Keratinocyte (primary cell): ENCODE measurements at regions not wholly inside any gene's neighbourhood (a gene's known extent, or its start where the extent isn't known, plus 50 kb on each side); places are given as distances from the start of the nearest gene placed in this dataset.

Experiments used
- DNase-seq: peaks from one replicate; pipeline ENCODE4 v3.0.0-alpha.2; 2011; ENCODE audit warnings: low read depth, missing footprints, low spot score
- FAIRE-seq: peaks from 2 replicates; lab custom pipeline; 2011; peaks lifted over from hg19 to GRCh38; lab: Jason Lieb, UNC
- H2AFZ ChIP-seq: 2 replicates; pipeline ENCODE4 v1.6.0; 2012; ENCODE audit warnings: low read length, control low read depth, inconsistent platforms; ENCODE audit not compliant: control insufficient read depth
- H3K27ac ChIP-seq: 2 replicates; pipeline ENCODE4 v1.5.1; 2011; ENCODE audit warnings: low read length; ENCODE audit not compliant: control insufficient read depth, insufficient read depth
- H3K27me3 ChIP-seq: 3 replicates; pipeline ENCODE4 v1.6.0; 2011; ENCODE audit warnings: low read length; ENCODE audit not compliant: control insufficient read depth, insufficient read depth; ENCODE audit errors: extremely low read depth
- H3K36me3 ChIP-seq, 2 experiments: 2 replicates in 1 of 2; 3 replicates in 1 of 2; pipeline ENCODE4 v1.5.1; 2011; ENCODE audit warnings: low read length in 2 of 2, mild to moderate bottlenecking in 1 of 2; ENCODE audit not compliant: control insufficient read depth in 2 of 2, insufficient read depth in 2 of 2; ENCODE audit errors: extremely low read depth in 1 of 2
- H3K4me1 ChIP-seq: 3 replicates; pipeline ENCODE4 v1.5.1; 2011; ENCODE audit warnings: low read length; ENCODE audit not compliant: control insufficient read depth, insufficient read depth; ENCODE audit errors: extremely low read depth
- H3K4me2 ChIP-seq: 3 replicates; pipeline ENCODE4 v1.6.0; 2011; ENCODE audit warnings: low read depth, low read length; ENCODE audit not compliant: control insufficient read depth, insufficient read depth; ENCODE audit errors: extremely low read depth
- H3K4me3 ChIP-seq, 3 experiments: fragments of 200-600 bp in 1 of 3; sonication (generic) in 1 of 3; 2 replicates in 2 of 3; 3 replicates in 1 of 3; pipeline ENCODE4 v1.5.1; 2011 to 2016; ENCODE audit warnings: low read length in 3 of 3, mild to moderate bottlenecking in 3 of 3, control low read depth in 2 of 3, inconsistent platforms in 1 of 3, low read depth in 1 of 3, mixed read lengths in 1 of 3, mixed run types in 1 of 3, moderate library complexity in 1 of 3; ENCODE audit not compliant: control insufficient read depth in 2 of 3, insufficient read depth in 2 of 3; ENCODE audit errors: extremely low read depth in 1 of 3
- H3K79me2 ChIP-seq: 2 replicates; pipeline ENCODE4 v1.6.0; 2012; ENCODE audit warnings: low read length; ENCODE audit not compliant: control insufficient read depth, insufficient read depth
- H3K9ac ChIP-seq: 3 replicates; pipeline ENCODE4 v1.6.0; 2011; ENCODE audit warnings: low read length; ENCODE audit not compliant: control insufficient read depth, insufficient read depth; ENCODE audit errors: extremely low read depth
- H3K9me1 ChIP-seq: 3 replicates; pipeline ENCODE4 v1.6.0; 2011; ENCODE audit warnings: low read length; ENCODE audit not compliant: control insufficient read depth, insufficient read depth; ENCODE audit errors: extremely low read depth
- H3K9me3 ChIP-seq: 2 replicates; pipeline ENCODE4 v1.5.1; 2012; ENCODE audit warnings: low read depth, low read length; ENCODE audit not compliant: control insufficient read depth
- H4K20me1 ChIP-seq: 3 replicates; pipeline ENCODE4 v1.6.0; 2011; ENCODE audit warnings: low read length; ENCODE audit not compliant: control insufficient read depth, insufficient read depth; ENCODE audit errors: extremely low read depth
- EZH2 ChIP-seq: IDR thresholded peaks from one replicate; pipeline ENCODE4 v1.6.1; 2012; ENCODE audit warnings: inconsistent platforms, mild to moderate bottlenecking, low read length, moderate library complexity
- dilution Hi-C: fragments of 300-500 bp; cut with MboI; formaldehyde crosslinking; loops from one replicate; pipeline ENCODE4 v1.7.0; 2020; ENCODE audit warnings: low sequenced_read_pairs; ENCODE audit not compliant: extremely low pct_ligation_motif_present
- TF ChIP-seq, protein P1 (sequence below), 3 experiments: IDR thresholded peaks in 1 of 3; conservative IDR thresholded peaks in 1 of 3; optimal IDR thresholded peaks in 1 of 3; 2 replicates in 2 of 3; 3 replicates in 1 of 3; pipeline versions ENCODE3 to v1.5.1; 2011; ENCODE audit warnings: low read length in 3 of 3, mild to moderate bottlenecking in 3 of 3, moderate library complexity in 2 of 3, control low read depth in 1 of 3, inconsistent platforms in 1 of 3; ENCODE audit not compliant: insufficient read depth in 2 of 3; ENCODE audit errors: extremely low read depth in 1 of 3

DNA sequence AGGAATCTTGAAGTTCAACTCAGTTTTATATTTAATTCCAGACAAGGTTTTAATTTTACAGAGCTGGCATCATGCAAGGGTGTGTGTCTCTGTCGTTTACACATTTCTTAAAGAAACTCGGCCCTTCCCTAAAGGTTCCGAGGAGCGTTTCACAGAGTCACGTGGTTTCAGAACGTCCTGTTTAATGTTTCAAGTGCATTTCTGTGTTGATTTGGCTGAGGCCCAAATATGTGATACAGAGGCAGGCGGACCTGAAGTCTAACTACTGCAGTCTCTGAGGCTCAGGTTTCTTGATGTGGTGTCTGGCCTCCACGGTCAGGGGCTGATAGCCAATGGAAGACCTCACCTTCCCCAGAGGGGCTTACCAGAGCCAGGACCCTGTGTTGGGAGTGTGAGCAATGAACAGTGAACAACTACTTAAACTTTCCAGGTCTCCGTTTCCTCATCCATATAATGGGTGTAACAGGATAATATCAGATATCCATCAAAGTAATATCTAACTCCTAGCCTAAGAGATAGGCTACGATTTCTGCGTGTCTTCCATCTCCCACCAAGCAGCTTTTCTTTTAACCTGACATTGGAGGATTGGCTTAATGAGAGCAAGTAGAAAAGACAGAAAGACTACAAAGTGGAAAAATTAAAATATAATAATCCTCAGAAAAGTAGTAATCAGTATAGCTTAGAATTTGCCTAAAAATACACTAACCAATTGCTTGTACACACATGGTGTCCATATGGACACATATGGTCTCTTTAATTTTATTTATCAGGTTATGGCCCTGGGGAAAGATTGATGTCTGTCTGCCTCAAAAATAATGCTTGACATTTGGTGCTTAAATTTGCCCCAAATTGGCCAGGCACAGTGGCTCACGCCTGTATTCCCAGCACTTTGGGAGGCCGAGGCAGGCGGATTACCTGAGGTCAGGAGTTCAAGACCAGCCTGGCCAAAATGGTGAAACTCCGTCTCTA lies 50.0 kb upstream of the TRIM2 start:
- peaks cover 19% of the 10 kb centered on the region for H3K4me1 ChIP-seq
- no peaks in the 10 kb centered on the region for H3K36me3 ChIP-seq
- peak overlapping the region; percentile 84 for H2AFZ ChIP-seq
- no peaks in the 10 kb centered on the region for H4K20me1 ChIP-seq
- no peaks in the 10 kb centered on the region for H3K79me2 ChIP-seq
- H3K9me1 ChIP-seq = no peaks in the 10 kb centered on the region
- dilution Hi-C loops = no loop called here
- H3K27ac ChIP-seq = no peak overlapping the region
- no peak for TF ChIP-seq EZH2
- TF ChIP-seq, protein P1, sequence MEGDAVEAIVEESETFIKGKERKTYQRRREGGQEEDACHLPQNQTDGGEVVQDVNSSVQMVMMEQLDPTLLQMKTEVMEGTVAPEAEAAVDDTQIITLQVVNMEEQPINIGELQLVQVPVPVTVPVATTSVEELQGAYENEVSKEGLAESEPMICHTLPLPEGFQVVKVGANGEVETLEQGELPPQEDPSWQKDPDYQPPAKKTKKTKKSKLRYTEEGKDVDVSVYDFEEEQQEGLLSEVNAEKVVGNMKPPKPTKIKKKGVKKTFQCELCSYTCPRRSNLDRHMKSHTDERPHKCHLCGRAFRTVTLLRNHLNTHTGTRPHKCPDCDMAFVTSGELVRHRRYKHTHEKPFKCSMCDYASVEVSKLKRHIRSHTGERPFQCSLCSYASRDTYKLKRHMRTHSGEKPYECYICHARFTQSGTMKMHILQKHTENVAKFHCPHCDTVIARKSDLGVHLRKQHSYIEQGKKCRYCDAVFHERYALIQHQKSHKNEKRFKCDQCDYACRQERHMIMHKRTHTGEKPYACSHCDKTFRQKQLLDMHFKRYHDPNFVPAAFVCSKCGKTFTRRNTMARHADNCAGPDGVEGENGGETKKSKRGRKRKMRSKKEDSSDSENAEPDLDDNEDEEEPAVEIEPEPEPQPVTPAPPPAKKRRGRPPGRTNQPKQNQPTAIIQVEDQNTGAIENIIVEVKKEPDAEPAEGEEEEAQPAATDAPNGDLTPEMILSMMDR (optimal IDR thresholded peaks at IDR 0.05 in 1 of 3, IDR thresholded peaks at IDR 0.05 in 1 of 3, conservative IDR thresholded peaks at IDR 0.05 in 1 of 3; ENCODE audit: extremely low read depth in 1 of 3, insufficient read depth in 2 of 3, low read length in 3 of 3) = no peak
- peak overlapping the region; percentile 43 to 75 (median 70) for H3K4me3 ChIP-seq
- peaks cover 28% of the 10 kb centered on the region for H3K27me3 ChIP-seq
- FAIRE-seq (peak; percentile 64), DNase-seq (no peak)
- peak overlapping the region; percentile 36 for H3K9ac ChIP-seq
- H3K9me3 ChIP-seq = no peaks in the 10 kb centered on the region
- H3K4me2 ChIP-seq = peak overlapping the region; percentile 98
